GM12873 (cell line): ENCODE measurements at regions not wholly inside any gene's neighbourhood (a gene's known extent, or its start where the extent isn't known, plus 50 kb on each side); places are given as distances from the start of the nearest gene placed in this dataset.

Experiments used
- TF ChIP-seq, protein P1 (sequence below): IDR thresholded peaks from 2 replicates; pipeline ENCODE4 v1.5.1; 2012; ENCODE audit warnings: low read depth, mild to moderate bottlenecking, moderate library complexity, low read length, control low read depth; ENCODE audit not compliant: insufficient read depth; ENCODE audit errors: missing control alignments

DNA sequence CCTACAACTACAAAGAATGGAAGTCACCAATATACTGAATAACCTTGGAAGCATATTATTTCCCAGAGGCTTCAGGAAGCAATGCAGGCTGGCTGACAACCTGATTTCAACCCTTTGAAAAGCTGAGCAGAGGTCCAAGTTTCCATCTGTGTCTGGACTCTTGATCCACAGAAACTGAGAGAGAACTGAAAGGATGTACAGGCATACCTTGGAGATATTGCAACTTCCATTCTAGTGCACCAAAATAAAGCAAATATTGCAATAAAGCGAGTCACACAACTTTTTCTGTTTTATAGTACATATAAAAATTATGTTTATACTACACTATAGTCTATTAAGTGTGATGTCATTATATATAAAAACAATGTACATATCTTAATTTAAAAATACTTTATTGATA, 85.3 kb downstream of the TYW3 start:
- TF ChIP-seq, protein P1, sequence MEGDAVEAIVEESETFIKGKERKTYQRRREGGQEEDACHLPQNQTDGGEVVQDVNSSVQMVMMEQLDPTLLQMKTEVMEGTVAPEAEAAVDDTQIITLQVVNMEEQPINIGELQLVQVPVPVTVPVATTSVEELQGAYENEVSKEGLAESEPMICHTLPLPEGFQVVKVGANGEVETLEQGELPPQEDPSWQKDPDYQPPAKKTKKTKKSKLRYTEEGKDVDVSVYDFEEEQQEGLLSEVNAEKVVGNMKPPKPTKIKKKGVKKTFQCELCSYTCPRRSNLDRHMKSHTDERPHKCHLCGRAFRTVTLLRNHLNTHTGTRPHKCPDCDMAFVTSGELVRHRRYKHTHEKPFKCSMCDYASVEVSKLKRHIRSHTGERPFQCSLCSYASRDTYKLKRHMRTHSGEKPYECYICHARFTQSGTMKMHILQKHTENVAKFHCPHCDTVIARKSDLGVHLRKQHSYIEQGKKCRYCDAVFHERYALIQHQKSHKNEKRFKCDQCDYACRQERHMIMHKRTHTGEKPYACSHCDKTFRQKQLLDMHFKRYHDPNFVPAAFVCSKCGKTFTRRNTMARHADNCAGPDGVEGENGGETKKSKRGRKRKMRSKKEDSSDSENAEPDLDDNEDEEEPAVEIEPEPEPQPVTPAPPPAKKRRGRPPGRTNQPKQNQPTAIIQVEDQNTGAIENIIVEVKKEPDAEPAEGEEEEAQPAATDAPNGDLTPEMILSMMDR, result no peak

DNA sequence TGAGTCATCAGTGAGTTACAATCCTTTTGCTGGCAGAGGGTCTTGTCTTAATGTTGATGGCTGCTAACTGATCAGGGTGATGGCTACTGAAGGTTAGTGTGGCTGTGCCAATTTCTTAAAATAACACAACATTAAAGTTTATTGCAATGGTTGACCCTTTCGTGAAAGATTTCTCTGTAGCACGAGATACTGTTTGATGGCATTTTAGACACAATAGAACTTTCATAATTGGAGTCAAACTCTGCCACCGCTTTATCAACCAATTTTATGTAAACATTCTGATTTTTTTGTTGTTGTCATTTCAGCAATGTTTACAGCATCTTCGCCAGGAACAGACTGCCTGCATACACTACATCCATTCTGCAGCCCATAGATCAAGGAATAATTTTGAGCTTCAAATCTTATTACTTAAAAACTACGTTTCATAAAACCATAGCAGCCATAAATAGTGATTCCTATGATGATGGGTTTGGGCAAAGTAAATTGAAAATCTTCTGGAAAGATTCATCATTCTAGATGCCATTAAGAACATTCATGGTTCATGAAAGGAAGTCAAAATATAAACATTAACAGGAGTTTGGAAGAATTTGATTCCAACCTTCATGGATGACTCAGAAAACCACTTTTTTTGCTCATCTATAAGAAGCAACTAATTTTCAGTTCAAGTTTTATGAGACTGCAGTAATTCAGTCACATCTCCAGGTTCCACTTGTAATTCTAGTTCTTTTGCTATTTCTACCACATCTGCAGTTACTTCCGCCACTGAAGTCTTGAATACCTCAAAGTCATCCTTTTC, 85.9 kb downstream of the TYW3 start:
- TF ChIP-seq, protein P1, result no peak

DNA sequence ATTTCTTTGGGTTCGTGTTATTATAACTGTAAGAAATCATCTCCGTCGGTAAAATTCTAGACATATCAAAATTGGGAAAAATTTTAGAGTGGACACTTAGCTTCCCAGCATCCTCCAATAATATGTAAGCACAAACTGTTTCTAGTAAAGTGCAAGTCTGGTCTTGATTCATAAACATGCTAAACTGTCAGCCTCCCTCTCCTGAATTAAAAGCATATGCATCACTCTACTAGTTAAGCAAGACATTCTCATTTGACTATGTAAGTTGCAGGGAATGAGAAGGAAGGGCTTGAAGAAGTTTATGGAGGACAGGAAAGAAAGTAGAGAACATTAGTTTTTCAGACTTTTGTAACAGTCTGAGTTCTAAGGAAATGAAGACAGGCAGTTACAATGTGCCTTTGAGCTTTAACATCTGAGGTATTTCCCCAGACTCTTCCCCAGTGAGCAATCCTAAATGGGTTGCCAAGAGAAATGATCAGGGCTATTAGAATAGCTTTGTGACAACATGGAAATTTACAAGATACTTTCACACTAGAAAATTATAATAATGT, 90.0 kb downstream of the TYW3 start:
- TF ChIP-seq, protein P1, result no peak

DNA sequence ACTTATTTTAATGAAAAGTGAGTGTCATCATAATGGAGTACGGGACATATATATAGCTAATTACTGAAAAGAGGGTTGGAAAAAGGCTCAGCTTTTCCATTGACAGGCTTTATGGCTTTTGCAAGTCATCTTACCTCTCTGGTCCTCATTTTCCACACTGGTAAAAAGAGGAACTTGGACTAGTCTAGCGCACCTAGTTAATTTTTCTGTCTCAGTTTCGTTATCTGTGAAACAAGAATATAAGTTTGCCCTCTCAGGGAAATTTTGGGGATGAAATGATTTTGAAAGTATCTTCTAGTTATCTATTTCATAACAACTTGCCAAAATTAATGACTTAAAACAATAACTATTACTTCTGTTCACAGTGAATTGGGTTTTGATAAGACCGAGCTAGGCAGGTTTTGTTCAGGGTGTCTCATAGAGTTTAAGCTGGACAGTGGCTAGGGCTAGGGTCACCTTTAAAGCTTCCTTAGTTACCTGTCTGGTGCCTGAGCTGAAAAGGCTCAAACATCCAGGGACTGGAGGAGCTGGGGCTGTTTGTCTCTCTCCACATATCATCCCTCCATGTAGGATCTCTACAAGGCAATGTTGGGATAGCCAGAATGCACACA, 91.7 kb downstream of the TYW3 start:
- TF ChIP-seq, protein P1, result no peak

DNA sequence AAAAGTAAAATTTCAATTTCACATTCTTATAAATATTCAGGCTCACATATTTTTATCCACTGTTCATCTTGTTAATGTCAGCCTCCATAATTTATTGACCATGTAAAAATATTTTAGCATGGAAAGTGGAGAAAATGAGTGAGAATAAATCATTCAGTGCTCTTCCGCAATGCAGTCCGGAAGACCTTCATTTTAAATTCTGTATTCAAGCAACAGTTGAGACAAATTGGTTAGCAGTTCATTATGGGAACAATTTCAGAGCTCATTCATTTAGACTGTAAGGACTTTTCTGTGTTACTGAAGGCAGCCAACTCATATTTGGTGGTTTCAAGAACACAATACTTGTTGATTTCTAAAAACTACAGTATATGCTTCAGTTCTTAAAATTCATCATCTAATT, 97.8 kb downstream of the TYW3 start:
- TF ChIP-seq, protein P1, result no peak

DNA sequence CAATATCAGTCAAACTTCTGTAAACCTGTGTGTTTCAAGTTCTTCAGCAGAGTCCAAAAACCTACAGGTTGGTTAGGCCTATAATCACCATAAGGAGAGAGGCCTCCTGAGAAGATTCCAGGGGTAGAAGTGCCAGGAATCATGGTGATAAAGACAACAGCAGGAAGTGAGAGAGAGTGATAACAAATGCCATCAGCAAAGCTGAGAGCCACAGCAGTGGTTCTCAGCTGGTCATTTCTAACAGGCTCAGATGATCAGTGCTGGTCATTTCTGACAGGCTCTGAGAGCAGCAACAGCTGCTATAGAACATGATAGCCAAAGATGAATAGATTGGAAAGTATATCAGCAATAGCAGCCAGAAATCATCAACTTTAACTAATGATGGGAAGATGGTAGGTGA, 101.3 kb downstream of the TYW3 start:
- TF ChIP-seq, protein P1, result no peak

DNA sequence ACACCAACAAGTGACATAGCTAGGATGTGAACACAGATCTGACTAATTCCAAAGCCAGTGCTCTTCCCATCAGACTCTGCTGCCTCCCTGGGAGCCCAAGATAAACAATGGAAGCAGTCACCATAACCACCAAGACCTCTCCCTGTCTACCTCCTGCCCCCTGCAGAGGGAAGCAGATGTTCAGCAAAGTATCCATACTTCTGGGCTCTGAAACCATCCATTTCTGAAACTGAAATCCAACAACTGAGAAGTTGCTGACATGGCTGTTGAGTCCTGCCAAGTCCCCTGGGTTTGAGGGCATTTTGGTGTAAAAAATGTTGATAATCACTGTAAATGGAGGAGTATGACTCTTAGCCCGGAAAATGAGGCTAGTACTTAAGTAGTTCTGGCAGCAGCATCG, 102.1 kb downstream of the TYW3 start:
- TF ChIP-seq, protein P1, result no peak
